COLO668 (cell line): ENCODE measurements at regions not wholly inside any gene's neighbourhood (a gene's known extent, or its start where the extent isn't known, plus 50 kb on each side); places are given as distances from the start of the nearest gene placed in this dataset.
"Not testable (repeated sequence)": the region's sequence is repeated elsewhere in the genome, so short reads cannot be mapped to it uniquely, and the experiment has no call there.

Experiments used
- DNase-seq: peaks from one replicate; lab custom pipeline; 2025; ENCODE audit not compliant: unreplicated experiment; lab: John Stamatoyannopoulos, UW

GRCh38 chr5:158451993-158452672 is 593.2 kb upstream of the CLINT1 start:
- no peak for DNase-seq

GRCh38 chr5:158451203-158451992 is 592.5 kb upstream of the CLINT1 start:
- DNase-seq: no peak

GRCh38 chr5:158450751-158451171 is 591.8 kb upstream of the CLINT1 start:
- no peak for DNase-seq

- not testable (repeated sequence) for DNase-seq
These were observed 587.8 kb upstream of the CLINT1 start for GRCh38 chr5:158446761-158447160.

- not testable (repeated sequence) for DNase-seq
These were observed 580.3 kb upstream of the CLINT1 start for GRCh38 chr5:158439204-158439603.

GRCh38 chr5:158436271-158437065 is 577.5 kb upstream of the CLINT1 start:
- no peak for DNase-seq

- DNase-seq: no peak
These were observed 576.2 kb upstream of the CLINT1 start for GRCh38 chr5:158435161-158435616.

GRCh38 chr5:158434749-158435148 is 575.8 kb upstream of the CLINT1 start:
- no peak for DNase-seq

- DNase-seq: no peak
These were observed 574.7 kb upstream of the CLINT1 start for GRCh38 chr5:158433634-158434033.

GRCh38 chr5:158431369-158432029 is 572.6 kb upstream of the CLINT1 start:
- DNase-seq: no peak

GRCh38 chr5:158430798-158431167 is 571.8 kb upstream of the CLINT1 start:
- no peak for DNase-seq

- DNase-seq: no peak
These were observed 571.3 kb upstream of the CLINT1 start for GRCh38 chr5:158430166-158430797.

- no peak for DNase-seq
These were observed 570.6 kb upstream of the CLINT1 start for GRCh38 chr5:158429564-158429963.

- DNase-seq: no peak
These were observed 564.8 kb upstream of the CLINT1 start for GRCh38 chr5:158423623-158424200.

GRCh38 chr5:158422653-158423515 is 563.9 kb upstream of the CLINT1 start:
- DNase-seq: no peak

- no peak for DNase-seq
These were observed 562.4 kb upstream of the CLINT1 start for GRCh38 chr5:158421319-158421718.

- DNase-seq: no peak
These were observed 560.2 kb upstream of the CLINT1 start for GRCh38 chr5:158419186-158419585.

GRCh38 chr5:158414780-158415179 is 555.8 kb upstream of the CLINT1 start:
- DNase-seq: no peak

GRCh38 chr5:158414333-158414762 is 555.4 kb upstream of the CLINT1 start:
- no peak for DNase-seq
